ENCODE measurements at regions not wholly inside any gene's neighbourhood (a gene's known extent, or its start where the extent isn't known, plus 50 kb on each side); places are given as distances from the start of the nearest gene placed in this dataset.

GRCh38 chr5:50965654-50966375 lies 299.4 kb downstream of the PARP8 start:
- TF ChIP-seq, protein P1, sequence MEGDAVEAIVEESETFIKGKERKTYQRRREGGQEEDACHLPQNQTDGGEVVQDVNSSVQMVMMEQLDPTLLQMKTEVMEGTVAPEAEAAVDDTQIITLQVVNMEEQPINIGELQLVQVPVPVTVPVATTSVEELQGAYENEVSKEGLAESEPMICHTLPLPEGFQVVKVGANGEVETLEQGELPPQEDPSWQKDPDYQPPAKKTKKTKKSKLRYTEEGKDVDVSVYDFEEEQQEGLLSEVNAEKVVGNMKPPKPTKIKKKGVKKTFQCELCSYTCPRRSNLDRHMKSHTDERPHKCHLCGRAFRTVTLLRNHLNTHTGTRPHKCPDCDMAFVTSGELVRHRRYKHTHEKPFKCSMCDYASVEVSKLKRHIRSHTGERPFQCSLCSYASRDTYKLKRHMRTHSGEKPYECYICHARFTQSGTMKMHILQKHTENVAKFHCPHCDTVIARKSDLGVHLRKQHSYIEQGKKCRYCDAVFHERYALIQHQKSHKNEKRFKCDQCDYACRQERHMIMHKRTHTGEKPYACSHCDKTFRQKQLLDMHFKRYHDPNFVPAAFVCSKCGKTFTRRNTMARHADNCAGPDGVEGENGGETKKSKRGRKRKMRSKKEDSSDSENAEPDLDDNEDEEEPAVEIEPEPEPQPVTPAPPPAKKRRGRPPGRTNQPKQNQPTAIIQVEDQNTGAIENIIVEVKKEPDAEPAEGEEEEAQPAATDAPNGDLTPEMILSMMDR (IDR thresholded peaks at IDR 0.05) = no peak
- 15 to 37% methylated on average over 29 of the region's 29 CpGs for WGBS, 2 donors
- H3K4me1 ChIP-seq = peaks cover 3 to 56% (median 43%) of the 10 kb centered on the region in 9 donors
- H3K9me3 ChIP-seq = no peaks in the 10 kb centered on the region
- ATAC-seq (no peak), DNase-seq (no peak)
- intact Hi-C loops (cut with DNase I) = loop anchor here in 5 of 10 donors (5.0 to 10.0 kb wide), 4 partner anchors 1039 to 1696 kb away; no protein-coding TSS in a partner anchor
- H3K27ac ChIP-seq = no peak overlapping the region
- H3K36me3 ChIP-seq = no peaks in the 10 kb centered on the region
- no peak overlapping the region for H3K4me3 ChIP-seq
- peaks cover 27 to 100% (median 96%) of the 10 kb centered on the region in 7 donors for H3K27me3 ChIP-seq

GRCh38 chr5:50967009-50967562 lies 300.6 kb downstream of the PARP8 start:
- no peak for ATAC-seq
- H3K4me1 ChIP-seq = peaks cover 3 to 56% (median 43%) of the 10 kb centered on the region in 9 donors
- intact Hi-C loops (cut with DNase I) = loop anchor here in 5 of 10 donors (5.0 to 10.0 kb wide), 4 partner anchors 1038 to 1695 kb away; no protein-coding TSS in a partner anchor
- H3K4me3 ChIP-seq = peak overlapping the region; percentile 18 to 54 (median 40)
- 5 to 7% methylated on average over 12 of the region's 12 CpGs for WGBS, 2 donors
- no peaks in the 10 kb centered on the region for H3K9me3 ChIP-seq
- H3K36me3 ChIP-seq = no peaks in the 10 kb centered on the region
- H3K27me3 ChIP-seq = peaks cover 27 to 100% (median 95%) of the 10 kb centered on the region in 7 donors
- TF ChIP-seq, protein P1 (IDR thresholded peaks at IDR 0.05) = no peak
- no peak overlapping the region for H3K27ac ChIP-seq
- no peak for DNase-seq

DNA sequence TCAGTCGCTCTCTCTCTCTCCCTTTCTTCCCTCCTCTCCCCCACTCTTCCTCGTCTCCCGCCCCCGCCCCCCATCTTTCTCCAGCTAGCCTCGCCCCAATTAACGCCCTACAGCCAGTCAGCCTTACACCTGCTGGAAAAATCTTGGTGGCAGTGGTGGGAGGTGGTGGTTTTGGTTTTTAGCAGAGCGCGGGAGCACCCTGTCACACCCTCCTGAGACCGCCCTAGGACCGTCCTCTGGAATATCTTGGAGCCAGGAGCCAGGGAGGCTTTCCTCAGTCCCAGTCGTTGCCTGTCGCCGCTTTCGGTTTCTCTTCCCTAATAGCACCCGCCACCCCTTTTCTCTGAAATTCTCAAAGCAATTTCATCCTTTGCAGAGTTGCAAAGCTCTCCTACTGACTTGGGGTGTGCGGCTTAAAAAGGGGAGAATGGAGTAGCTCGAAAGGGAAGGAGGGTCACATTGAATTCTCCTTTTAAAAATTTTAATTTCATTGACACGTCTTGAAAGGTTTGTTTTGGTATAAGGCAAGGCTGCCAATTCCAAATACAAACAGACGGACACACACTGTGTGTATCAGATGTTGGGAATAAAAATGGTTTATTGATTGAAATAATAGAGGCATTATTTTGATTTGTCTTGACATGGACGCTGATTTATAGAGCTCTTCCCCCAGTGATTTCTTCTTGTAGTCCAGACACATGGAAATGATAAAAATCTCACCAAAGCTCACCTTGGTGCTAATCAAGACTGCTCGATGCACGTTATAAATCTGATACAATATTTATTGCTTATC lies 301.3 kb downstream of the PARP8 start:
- WGBS, 2 donors = 3% methylated on average over 22 of the region's 22 CpGs

More for the DNA sequence above, 301.3 kb downstream of the PARP8 start:
- H3K27me3 ChIP-seq = peaks cover 27 to 99% (median 97%) of the 10 kb centered on the region in 7 donors
- peak in 6 of 8 donors; percentile 39 to 73 (median 60) for ATAC-seq
- peak overlapping the region; percentile 18 to 54 (median 40) for H3K4me3 ChIP-seq
- no peaks in the 10 kb centered on the region for H3K9me3 ChIP-seq
- DNase-seq = no peak
- peaks cover 3 to 56% (median 43%) of the 10 kb centered on the region in 9 donors for H3K4me1 ChIP-seq
- intact Hi-C loops (cut with DNase I) = loop anchor here in 5 of 10 donors (5.0 to 10.0 kb wide), 4 partner anchors 1037 to 1695 kb away; no protein-coding TSS in a partner anchor
- no peak overlapping the region for H3K27ac ChIP-seq
- no peaks in the 10 kb centered on the region for H3K36me3 ChIP-seq
- TF ChIP-seq, protein P1 (IDR thresholded peaks at IDR 0.05) = no peak
